Esophagus mucosa (tissue), 1 donor: ENCODE measurements at regions not wholly inside any gene's neighbourhood (a gene's known extent, or its start where the extent isn't known, plus 50 kb on each side); places are given as distances from the start of the nearest gene placed in this dataset.
"Not testable (repeated sequence)": the region's sequence is repeated elsewhere in the genome, so short reads cannot be mapped to it uniquely, and the experiment has no call there.

Experiments used
- ATAC-seq: fragments of 200-7000 bp; cut with Tn5 transposase; one replicate; pipeline ENCODE4 v1.9.1; 2020
- donor health status: DM: yes; HTN: yes; CAD: no.

DNA sequence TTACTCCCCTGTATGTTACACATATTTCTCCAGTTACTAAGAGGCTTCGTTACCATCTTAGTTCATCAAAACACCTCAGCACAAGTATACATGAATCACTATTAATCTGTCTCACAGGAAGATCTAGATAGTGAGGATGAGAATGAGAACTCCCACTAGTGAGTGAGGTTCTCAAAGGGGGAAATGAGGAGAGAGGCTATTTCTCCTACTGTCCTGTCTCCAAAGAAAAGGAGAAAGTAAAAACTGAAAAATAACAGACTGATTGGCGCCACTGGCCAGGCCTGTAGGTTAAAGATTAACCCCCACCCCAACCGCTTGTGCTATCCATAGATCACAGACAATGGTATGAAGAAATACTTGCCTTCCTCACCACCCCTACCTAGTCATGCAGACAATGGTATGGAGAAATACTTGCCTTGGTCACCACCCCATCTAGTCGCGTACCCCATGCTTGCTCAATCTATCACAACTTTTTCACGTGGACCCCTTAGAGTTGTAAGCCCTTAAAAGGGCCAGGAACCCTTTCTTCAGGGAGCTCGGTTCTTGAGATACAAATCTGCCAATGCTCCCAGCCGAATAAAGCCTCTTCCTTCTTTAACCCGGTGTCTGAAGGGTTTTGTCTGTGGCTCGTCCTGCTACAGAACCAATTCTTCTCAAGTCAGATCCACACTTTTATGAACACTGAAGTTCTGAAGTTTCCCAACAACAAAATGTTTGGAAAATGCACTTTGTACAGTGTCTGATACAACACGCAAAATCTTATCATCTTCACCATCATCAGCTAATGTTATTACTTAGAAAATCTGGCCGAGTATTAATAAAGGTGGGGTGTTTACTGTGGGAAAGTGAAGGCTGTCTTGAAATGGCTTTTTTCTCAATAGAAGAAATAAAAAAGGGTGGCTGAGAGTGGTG, 598.1 kb downstream of the UQCRFS1 start:
- no peak for ATAC-seq

GRCh38 chr19:28612275-28612769, 600.6 kb downstream of the UQCRFS1 start:
- ATAC-seq = no peak

DNA sequence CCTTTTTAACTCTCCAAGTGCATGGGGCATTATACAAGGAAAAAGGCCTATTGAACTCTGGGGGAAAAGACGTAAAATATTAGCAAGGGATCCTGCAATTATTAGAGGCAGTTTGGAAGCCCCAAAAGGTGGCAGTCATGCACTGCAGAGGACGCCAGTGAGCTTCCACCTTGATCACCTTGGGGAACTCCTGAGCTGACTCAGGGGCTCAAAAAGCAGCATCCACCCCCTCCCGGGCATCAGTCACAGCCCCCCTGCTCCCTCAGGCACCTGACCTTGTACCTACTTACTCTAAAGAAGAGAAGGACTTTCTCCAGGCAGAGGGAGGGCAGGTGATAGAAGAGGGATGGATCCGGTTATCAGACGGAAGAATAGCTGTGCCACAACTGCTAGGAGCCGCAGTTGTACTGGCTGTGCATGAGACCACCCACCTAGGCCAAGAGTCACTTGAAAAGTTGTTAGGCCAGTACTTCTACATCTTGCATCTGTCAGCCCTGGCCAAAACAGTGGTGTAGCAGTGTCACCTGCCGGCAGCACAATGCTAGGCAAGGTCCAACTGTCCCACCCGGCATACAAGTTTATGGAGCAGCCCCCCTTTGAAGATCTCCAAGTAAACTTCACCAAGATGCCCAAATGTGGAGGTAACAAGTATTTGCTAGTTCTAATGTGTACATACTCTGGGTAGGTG, 601.6 kb downstream of the UQCRFS1 start:
- ATAC-seq = not testable (repeated sequence)

GRCh38 chr19:28610731-28611130, 602.2 kb downstream of the UQCRFS1 start:
- ATAC-seq = no peak

GRCh38 chr19:28609944-28610343, 603.0 kb downstream of the UQCRFS1 start:
- ATAC-seq = no peak

DNA sequence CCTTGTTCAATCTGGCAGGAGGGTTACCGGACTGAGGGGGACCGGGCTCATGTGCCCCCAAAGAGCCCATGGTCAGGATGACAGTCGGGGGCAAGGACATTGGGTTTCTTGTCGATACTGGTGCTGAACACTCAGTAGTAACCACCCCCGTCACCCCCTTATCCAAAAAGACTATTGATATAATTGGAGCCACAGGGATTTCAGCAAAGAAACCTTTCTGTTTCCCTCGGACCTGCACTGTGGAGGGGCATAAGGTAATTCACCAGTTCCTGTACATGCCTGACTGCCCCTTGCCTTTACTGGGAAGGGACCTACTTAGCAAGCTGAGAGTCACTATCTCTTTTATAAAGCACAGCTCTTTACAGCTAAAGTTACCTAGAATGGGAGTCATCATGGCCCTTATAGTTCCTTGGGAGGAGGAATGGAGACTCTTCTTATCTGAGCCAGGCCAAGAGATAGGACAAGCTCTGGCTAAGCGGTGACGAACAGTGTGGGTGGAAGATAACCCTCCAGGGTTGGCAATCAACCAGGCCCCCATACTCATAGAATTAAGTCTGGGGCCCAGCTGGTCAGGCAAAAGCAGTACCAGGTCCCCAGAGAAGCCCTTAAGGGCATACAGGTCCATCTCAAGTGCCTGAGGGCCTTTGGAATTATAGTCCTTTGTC, 603.7 kb downstream of the UQCRFS1 start:
- no peak for ATAC-seq

GRCh38 chr19:28608292-28608691, 604.7 kb downstream of the UQCRFS1 start:
- ATAC-seq = no peak

- ATAC-seq = no peak
Observed at GRCh38 chr19:28607066-28607583, 605.8 kb downstream of the UQCRFS1 start.

GRCh38 chr19:28606269-28607032, 606.5 kb downstream of the UQCRFS1 start:
- ATAC-seq = no peak

GRCh38 chr19:28605501-28606268, 607.3 kb downstream of the UQCRFS1 start:
- no peak for ATAC-seq

DNA sequence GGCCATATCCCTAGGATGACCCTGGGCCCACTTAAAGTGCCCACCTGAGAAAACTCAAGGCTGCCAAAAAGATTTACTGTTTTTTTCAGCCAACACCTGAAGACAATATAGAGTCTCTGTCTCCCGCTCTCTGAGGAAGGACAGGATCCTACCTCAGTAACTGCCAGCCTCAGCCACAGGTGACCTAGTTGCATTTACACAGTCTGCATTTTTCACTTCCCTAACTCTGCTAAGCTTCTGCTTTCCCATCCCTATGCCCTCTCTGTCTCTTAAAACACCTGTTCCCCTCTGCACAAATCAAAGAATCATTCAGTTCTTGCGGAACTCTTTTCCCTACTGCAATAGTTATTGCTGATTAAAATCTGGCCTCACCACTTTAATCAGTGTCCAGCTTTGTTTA, 609.5 kb downstream of the UQCRFS1 start:
- ATAC-seq = no peak

DNA sequence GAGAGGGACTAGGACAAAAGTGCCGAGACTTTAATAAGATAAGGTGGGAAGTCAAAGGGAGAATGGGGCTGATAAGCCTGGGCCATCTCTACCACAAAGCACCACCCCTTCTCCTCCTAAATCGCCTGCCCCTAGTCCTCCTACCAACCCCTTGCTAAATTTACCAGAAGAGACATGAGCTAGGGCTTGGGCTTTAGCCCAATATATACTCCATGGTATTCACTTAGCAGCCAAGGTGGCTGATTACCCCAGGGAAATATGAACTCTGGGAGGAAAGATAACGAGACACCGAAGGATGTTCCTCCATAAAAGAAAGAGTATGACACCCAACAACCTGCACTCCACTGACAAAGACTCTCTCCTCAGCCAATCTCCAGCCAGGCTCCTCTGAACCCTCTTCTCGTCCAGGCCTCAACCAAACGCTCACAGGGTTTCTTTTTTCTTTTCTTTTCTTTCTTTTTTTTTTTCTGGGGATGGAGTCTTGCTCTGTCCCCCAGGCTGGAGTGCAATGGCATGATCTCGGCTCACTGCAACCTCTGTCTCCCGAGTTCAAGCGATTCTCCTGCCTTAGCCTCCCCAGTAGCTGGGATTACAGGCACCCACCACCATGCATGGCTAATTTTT, 610.2 kb downstream of the UQCRFS1 start:
- ATAC-seq = no peak

DNA sequence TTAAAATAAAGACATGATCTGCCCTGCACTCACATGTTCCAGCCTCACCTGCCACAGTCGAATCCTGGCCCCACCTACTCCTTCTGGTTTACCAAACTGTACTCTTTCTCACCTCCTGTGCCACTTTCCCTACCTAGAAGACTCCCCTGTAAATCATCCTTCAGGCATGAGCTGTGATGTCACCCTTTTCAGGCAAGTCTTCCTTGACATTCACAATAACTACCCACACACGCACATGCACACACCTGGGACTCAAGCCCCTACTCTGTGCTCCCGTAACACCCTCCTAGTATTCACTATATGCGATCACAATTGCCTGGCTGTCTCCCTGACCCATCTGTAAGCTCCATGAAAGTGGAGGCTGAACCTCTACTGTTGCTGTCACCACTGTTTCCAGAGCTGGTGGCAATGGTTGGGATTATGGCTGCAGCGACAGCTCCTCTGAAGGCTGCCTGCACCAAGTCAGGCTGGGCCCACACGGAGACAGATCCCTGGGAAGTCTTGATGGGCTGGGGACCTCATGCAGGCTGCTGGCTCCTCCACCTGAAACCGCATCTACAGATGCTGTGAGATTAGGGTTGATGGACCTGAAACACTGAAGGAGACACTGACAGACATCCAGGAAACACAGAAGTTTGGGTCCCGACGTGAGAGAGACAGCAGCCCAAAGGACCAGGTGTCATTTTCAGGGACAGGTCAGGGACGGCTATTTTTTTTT, 611.1 kb downstream of the UQCRFS1 start:
- no peak for ATAC-seq

- no peak for ATAC-seq
Observed at GRCh38 chr19:28598861-28599260, 614.1 kb downstream of the UQCRFS1 start.

- no peak for ATAC-seq
Observed at GRCh38 chr19:28596561-28597071, 616.3 kb downstream of the UQCRFS1 start.

- ATAC-seq = no peak
Observed at GRCh38 chr19:28595722-28596480, 617.0 kb downstream of the UQCRFS1 start.

- no peak for ATAC-seq
Observed at GRCh38 chr19:28594737-28595136, 618.2 kb downstream of the UQCRFS1 start.

GRCh38 chr19:28589991-28590411, 623.0 kb downstream of the UQCRFS1 start:
- not testable (repeated sequence) for ATAC-seq

DNA sequence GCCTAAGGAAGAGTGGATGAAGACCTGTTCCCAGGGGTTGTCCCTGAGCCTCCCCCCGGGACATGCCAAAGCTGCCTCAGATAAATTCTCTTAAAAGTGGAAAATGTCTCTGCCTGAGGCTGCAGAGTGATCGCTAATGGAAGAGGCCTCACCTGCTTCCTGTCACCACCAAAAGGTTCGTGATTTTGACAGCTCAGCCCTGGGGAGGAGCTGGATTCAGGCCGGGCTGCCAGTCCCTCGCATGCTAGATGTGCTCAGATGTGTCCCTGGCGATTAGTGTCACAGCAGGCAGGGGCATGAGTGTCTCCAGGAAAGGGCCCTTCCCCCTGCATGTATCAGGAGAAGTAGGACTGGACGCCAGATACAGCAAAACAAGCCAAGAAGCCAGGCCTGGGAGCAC, 626.5 kb downstream of the UQCRFS1 start:
- ATAC-seq = no peak
